Osteoblast (primary cell): ENCODE measurements at regions not wholly inside any gene's neighbourhood (a gene's known extent, or its start where the extent isn't known, plus 50 kb on each side); places are given as distances from the start of the nearest gene placed in this dataset.

Experiments used
- DNase-seq: peaks from one replicate; pipeline ENCODE4 v3.0.0; 2011; ENCODE audit warnings: low spot score, mixed read lengths; ENCODE audit not compliant: insufficient read length; ENCODE audit errors: missing footprints
- H2AFZ ChIP-seq: 2 replicates; pipeline ENCODE4 v1.6.0; 2011; ENCODE audit warnings: mild to moderate bottlenecking, low read length
- H3K27ac ChIP-seq: 2 replicates; pipeline ENCODE4 v1.5.1; 2011; ENCODE audit warnings: mild to moderate bottlenecking, low read depth, low read length, moderate library complexity
- H3K27me3 ChIP-seq: 2 replicates; pipeline ENCODE4 v1.6.0; 2012; ENCODE audit warnings: mild to moderate bottlenecking, control low read depth, inconsistent platforms, low read length, moderate library complexity; ENCODE audit not compliant: insufficient read depth
- H3K36me3 ChIP-seq: 2 replicates; pipeline ENCODE4 v1.5.1; 2011; ENCODE audit warnings: mild to moderate bottlenecking, low read length, control low read depth, moderate library complexity; ENCODE audit not compliant: insufficient read depth
- H3K4me1 ChIP-seq: 2 replicates; pipeline ENCODE4 v1.5.1; 2011; ENCODE audit warnings: mild to moderate bottlenecking, low read length, control low read depth, moderate library complexity; ENCODE audit not compliant: insufficient read depth
- H3K4me2 ChIP-seq: 2 replicates; pipeline ENCODE4 v1.6.0; 2011; ENCODE audit warnings: mild to moderate bottlenecking, low read length; ENCODE audit not compliant: insufficient read depth
- H3K4me3 ChIP-seq: fragments of 200-600 bp; sonication (generic); 3 replicates; pipeline ENCODE4 v1.5.1; 2012; ENCODE audit warnings: mild to moderate bottlenecking, low read length, inconsistent platforms; ENCODE audit not compliant: insufficient read depth
- H3K79me2 ChIP-seq: 2 replicates; pipeline ENCODE4 v1.6.0; 2012; ENCODE audit warnings: mild to moderate bottlenecking, low read length, control low read depth, inconsistent platforms; ENCODE audit not compliant: insufficient read depth
- H3K9me3 ChIP-seq: 2 replicates; pipeline ENCODE4 v1.5.1; 2011; ENCODE audit warnings: low read depth, low read length, control low read depth
- H4K20me1 ChIP-seq: 2 replicates; pipeline ENCODE4 v1.6.0; 2012; ENCODE audit warnings: mild to moderate bottlenecking, low read length, control low read depth; ENCODE audit not compliant: insufficient read depth
- TF ChIP-seq, protein P1 (sequence below): IDR thresholded peaks from 2 replicates; pipeline ENCODE4 v1.5.1; 2011; ENCODE audit warnings: mild to moderate bottlenecking, low read depth, low read length, moderate library complexity; ENCODE audit errors: extremely low read depth

GRCh38 chr6:90868656-90869055 is 281.8 kb upstream of the MAP3K7 start:
- Histone ChIP-seq H3K4me2 (no peak overlapping the region), H3K36me3 (no peaks in the 10 kb centered on the region), H3K4me1 (no peaks in the 10 kb centered on the region), H4K20me1 (no peaks in the 10 kb centered on the region), H2AFZ (no peak overlapping the region), H3K4me3 (no peak overlapping the region), H3K9me3 (no peaks in the 10 kb centered on the region), H3K27me3 (no peaks in the 10 kb centered on the region), H3K27ac (no peak overlapping the region), H3K79me2 (no peaks in the 10 kb centered on the region)
- no peak for DNase-seq
- TF ChIP-seq, protein P1, sequence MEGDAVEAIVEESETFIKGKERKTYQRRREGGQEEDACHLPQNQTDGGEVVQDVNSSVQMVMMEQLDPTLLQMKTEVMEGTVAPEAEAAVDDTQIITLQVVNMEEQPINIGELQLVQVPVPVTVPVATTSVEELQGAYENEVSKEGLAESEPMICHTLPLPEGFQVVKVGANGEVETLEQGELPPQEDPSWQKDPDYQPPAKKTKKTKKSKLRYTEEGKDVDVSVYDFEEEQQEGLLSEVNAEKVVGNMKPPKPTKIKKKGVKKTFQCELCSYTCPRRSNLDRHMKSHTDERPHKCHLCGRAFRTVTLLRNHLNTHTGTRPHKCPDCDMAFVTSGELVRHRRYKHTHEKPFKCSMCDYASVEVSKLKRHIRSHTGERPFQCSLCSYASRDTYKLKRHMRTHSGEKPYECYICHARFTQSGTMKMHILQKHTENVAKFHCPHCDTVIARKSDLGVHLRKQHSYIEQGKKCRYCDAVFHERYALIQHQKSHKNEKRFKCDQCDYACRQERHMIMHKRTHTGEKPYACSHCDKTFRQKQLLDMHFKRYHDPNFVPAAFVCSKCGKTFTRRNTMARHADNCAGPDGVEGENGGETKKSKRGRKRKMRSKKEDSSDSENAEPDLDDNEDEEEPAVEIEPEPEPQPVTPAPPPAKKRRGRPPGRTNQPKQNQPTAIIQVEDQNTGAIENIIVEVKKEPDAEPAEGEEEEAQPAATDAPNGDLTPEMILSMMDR = no peak

DNA sequence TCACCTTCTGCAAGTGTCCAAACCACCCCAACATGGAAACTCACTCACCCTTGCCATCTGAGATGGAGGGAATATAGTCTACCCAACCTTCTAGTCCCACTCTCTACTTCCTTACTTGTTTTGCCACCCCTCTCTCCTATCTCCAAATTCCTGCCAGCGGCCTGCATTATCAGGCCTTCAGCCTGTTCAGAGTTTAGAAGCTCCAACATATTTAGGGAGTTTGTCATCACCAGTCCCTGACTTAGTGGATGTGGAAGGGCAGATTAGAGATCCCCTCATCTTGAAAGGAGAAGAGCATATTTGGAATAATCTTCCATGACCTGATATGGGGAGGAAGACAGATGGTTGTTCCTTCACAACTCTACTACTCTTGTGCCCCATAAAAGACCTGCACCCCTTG is 281.4 kb upstream of the MAP3K7 start:
- H3K4me3 ChIP-seq = no peak overlapping the region
- no peaks in the 10 kb centered on the region for H3K27me3 ChIP-seq
- no peak overlapping the region for H2AFZ ChIP-seq
- DNase-seq = no peak
- TF ChIP-seq, protein P1 = no peak
- H3K9me3 ChIP-seq = no peaks in the 10 kb centered on the region
- no peaks in the 10 kb centered on the region for H3K4me1 ChIP-seq
- H4K20me1 ChIP-seq = no peaks in the 10 kb centered on the region
- no peak overlapping the region for H3K4me2 ChIP-seq
- no peaks in the 10 kb centered on the region for H3K79me2 ChIP-seq
- no peak overlapping the region for H3K27ac ChIP-seq
- no peaks in the 10 kb centered on the region for H3K36me3 ChIP-seq

- no peak overlapping the region for H3K4me3 ChIP-seq
- no peak overlapping the region for H3K27ac ChIP-seq
- H3K4me1 ChIP-seq = no peaks in the 10 kb centered on the region
- H3K27me3 ChIP-seq = no peaks in the 10 kb centered on the region
- no peaks in the 10 kb centered on the region for H3K9me3 ChIP-seq
- H2AFZ ChIP-seq = no peak overlapping the region
- no peak for DNase-seq
- no peaks in the 10 kb centered on the region for H3K79me2 ChIP-seq
- TF ChIP-seq, protein P1 = no peak
- no peaks in the 10 kb centered on the region for H4K20me1 ChIP-seq
- no peak overlapping the region for H3K4me2 ChIP-seq
- H3K36me3 ChIP-seq = no peaks in the 10 kb centered on the region
Measured at GRCh38 chr6:90865513-90865912, 278.6 kb upstream of the MAP3K7 start.

- TF ChIP-seq, protein P1 = no peak
- H3K9me3 ChIP-seq = no peaks in the 10 kb centered on the region
Measured at GRCh38 chr6:90863043-90863442, 276.2 kb upstream of the MAP3K7 start.

More at GRCh38 chr6:90863043-90863442, 276.2 kb upstream of the MAP3K7 start:
- Histone ChIP-seq H3K27ac (no peak overlapping the region), H3K36me3 (no peaks in the 10 kb centered on the region), H2AFZ (no peak overlapping the region), H3K4me2 (no peak overlapping the region), H3K27me3 (no peaks in the 10 kb centered on the region), H3K4me1 (no peaks in the 10 kb centered on the region), H3K4me3 (no peak overlapping the region), H3K79me2 (no peaks in the 10 kb centered on the region), H4K20me1 (no peaks in the 10 kb centered on the region)
- DNase-seq = no peak
